Hematopoietic multipotent progenitor cell (in vitro differentiated cells): ENCODE measurements at regions not wholly inside any gene's neighbourhood (a gene's known extent, or its start where the extent isn't known, plus 50 kb on each side); places are given as distances from the start of the nearest gene placed in this dataset.

Experiments
- DNase-seq, 3 donors: peaks; one replicate each; pipeline ENCODE4 v3.0.0-alpha.2; 2011 to 2015; ENCODE audit warnings: low read depth in 2 of 3, low spot score in 2 of 3

DNA sequence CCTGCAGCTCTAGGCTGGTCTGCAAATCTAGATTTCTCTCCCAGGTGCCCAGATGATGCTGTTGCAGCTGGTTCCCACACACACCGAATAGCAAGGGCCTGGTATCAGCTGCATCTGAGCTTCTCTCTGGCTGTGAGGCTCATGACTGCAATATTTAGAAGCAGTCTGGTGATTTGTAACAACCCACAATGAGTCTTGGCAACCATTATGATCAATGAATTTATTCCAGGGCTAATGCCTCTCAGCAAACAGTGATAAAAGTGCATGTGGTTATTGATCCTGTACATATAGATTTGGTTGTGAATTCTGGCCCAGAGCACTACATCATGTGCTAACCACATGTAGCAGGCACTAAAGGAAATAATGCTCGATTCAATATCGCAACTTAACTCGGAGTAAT is 114.3 kb downstream of the ASCL4 start:
- no peak for DNase-seq

DNA sequence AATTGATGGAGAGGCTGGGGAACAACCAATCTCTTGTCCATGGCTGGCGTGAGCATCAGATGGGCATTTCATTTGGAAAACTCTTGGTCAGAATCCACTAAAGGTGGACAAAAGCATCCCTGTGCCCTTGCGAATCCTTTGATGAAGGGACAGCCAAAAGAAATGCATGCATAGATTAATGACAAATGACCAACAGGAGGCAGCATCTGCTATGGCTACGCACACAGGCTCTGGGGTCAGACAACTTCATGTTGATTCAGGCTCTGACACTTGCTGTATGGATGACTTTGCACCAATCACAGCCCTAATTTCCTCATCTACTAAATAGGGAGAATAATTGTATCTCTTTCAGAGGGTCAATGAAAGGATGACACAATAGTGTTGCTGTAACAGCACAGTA is 117.5 kb downstream of the ASCL4 start:
- DNase-seq = peak in 2 of 3 donors; percentile 29 to 51

DNA sequence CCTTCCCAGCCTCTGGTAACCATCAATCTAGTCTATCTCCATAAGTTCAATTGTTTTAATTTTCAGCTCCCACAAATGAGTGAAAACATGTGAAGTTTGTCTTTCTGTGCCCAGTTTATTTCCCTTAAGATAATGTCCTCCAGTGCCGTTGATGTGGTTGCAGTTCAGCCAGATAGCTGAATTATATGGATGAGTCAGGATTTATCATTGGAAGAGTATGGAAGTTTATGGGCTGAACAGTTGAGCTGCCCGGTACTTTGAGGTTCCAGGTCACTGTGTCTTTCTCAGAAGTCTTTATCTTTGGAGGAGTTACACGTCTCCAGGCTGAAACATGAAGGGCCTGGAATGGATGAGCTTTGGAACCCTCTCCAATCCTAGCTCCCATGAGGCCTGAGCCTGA is 120.1 kb downstream of the ASCL4 start:
- no peak for DNase-seq

DNA sequence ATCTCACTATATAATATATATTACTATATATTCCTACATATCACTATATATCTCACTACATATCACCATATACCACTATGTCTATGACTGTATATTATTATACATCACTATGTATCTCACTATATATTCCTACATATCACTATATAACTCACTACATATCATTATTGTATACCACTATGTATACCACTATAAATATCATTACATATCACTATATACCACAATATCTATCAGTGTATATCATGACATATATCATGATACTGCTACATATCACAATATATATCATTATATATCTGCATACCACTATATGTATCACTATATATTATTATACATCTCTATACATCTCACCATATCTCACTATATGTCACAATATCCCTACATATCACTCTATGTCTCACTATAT is 121.5 kb downstream of the ASCL4 start:
- DNase-seq = no peak

DNA sequence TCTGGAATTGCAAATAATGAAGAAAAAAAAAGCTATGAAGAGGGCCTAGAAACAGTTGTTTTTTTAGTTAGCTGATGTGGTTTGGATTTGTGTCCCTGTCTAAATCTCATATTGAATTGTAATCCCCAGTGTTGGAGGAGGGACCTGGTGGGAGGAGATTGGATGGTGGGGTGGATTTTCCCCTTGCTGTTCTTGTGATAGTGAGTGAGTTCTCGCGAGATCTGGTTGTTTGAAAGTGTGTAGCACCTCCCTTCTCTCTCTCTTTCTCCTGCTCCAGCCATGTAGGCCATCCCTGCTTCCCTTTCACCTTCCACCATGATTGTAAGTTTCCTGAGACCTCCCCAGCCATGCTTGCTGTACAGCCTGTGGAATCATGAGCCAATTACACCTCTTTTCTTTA is 126.1 kb downstream of the ASCL4 start:
- no peak for DNase-seq

DNA sequence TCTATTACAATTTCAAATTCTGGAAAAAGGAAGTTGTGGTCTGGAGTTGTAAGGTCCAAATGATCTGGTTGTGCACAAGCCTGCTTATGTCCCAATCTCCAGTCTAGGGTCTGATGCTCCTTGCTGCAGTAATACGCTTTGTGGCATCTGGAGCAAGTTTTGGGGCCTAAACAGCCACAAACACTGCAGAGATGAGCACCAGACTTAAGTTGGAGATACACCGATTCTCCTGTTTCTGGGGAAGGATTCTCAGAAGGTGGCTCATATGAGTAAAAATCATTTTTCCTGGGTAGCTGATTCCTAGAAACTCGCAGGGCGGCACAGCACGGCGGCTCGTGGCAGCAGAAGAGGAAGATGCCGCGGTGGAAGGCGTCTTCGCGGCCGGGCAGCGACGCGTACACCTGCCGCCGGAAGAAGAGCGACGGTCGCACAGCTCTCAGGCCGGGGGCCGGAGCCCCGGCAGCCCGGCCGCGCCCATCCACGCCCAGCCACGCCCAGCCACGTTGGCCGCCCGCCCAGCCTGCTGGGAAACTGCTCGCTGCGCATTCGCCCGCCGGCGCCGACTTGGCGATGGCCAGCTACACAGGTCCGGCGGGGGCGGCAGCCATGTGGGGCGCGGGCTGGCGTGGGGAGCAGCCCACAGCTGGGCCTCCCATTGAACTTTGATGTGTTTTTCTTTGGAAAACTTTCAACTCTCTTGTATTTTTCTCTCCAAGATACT is 129.0 kb downstream of the ASCL4 start:
- DNase-seq = peak in 2 of 3 donors; percentile 44 to 57

DNA sequence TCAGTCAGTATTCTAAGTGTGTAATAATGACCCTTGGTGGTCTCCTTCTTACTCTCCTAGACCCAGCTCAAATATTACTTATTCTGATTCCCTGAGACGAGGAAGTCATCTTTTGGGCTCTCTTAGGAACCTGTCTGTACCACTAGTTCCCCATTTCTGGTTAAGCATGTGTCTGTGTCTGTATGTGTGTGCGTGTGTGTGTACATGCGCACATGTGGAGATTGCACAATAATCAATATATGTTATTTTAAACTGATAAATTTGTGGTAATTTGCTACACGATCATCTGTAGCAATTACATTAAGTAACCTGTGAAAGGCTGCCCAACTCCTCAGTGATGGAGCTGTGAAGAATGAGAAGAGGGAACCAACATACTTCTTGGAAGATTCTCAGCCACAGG is 132.2 kb downstream of the ASCL4 start:
- peak in 2 of 3 donors; percentile 29 to 74 for DNase-seq

DNA sequence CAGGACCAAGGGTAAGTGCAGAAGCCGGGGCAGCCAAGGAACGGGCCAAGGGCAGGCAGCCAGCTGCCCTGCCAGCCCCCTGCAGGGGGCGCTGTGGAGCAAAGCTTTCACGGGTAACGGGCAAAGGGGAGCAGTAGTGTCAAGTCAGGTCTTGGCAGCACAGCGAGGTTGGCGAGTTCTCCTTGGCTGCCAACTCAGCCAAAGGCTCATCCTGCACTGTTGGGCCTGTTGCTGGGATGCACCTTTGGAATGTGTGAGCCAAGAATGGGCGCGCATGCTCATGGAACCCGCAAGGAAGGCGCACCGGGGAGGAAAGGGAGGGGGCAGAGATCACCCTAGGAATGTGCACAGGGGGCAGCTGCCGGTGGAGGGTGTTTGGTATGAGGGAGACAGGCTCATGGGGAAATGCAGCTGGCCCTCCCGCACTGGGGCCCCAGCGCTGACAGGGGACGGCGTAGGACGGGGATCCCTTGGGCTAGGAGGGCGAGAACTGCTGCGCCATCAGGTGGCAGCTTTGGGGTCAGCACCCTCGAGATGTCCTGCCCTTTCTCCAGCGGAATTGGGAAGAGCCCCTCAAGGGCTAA is 138.0 kb downstream of the ASCL4 start:
- DNase-seq = peak; percentile 14 to 81 (median 76)

DNA sequence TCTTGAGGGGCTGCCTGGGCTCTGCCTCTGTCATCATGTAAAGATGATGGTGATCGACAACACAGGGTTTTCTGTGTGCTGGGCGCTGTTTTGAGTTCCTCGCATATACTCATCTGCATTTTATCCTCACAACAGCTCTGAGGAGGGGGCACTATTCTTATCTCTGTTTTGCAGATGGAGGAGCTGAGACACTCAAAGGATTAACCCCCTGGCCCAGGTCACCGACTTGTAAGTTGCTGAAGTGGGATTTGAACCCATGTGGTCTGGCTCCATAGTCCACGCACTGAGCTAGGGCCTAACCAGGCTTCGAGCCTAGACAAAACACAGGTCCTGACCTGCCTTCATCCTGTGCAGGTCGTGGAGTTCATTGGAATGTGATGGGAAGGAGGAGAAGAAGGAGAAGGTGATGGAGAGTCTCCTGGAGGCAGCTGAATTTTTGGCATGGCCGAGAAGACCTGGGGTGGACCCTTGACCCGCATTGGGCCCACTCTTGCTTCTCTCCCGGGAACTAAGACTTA is 140.0 kb downstream of the ASCL4 start:
- DNase-seq = no peak

DNA sequence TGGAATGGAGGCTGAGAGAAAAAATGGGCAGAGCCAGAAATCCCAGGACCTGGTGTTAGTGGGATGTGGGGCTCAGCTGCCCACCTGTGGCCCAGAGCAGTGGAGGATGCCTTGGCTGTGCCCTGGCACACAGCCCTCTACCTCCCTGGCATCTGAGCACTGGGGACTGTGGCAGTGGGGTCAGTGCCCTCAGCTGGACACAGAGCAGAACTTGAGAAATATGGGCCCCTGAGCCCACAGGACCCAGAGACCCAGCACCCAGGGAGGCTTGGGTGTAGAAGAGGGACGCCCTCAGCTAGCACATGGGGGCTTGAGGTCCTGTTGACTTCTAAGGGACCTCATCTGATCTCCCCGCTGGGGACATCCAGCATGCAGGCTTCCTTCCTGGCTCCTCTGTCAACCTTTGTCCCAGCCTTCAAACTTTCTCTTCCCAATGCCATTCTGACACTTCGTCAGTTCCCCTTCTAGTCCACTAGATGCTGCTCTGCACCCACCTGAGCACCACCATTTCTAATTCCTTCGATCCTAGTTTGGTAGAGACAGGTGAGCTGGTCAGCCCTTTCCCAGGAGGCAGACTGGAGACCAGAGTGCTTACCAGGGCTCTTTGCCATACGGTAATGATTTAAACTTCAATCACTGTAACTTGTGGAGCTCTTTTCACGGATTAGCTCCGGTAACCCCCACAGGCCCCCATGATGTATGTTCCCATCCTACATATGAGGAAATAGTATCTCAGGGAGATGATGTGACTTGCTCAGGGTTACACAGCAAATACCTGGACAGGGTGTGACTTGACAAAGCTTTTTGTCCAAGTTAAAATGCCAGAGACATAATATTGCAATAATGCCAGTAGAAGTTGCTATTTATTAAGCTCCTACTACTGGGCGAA is 143.7 kb downstream of the ASCL4 start:
- DNase-seq = peak in 1 of 3 donors; percentile 25

DNA sequence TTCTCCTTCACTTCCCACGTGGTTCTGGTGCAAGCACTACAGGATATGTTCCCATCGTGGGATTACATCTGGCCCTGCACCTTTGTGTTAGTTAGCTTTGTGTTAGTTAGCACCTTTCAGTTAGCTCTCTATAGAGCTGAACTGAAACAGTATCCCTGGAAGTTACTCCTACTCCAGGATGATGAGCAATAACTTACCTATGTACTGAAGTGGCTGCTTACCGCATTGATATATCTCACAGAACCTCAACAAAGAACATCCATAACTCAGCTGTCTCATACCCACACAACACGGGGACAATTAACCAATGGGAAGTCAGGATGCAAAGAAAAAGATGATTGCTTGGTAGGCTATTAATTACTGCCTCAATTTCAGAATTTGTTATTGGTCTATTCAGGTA is 146.6 kb downstream of the ASCL4 start:
- no peak for DNase-seq

DNA sequence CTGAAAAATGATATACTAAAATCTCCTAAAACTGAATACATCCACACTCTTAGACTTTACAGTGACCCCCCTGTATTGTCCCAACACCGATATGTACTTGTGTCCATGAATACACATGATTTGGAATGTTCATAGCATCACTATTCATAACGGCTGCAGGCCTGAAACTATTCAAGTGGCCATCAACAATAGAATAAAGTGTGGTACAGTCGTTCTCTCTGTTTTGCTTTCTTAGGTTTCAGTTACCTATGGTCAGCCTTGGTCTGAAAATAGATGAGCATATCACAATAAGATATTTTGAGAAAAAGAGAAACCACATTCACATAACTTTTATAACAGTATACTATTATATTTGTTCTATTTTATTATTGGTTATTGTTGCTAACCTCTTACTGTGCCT is 150.6 kb downstream of the ASCL4 start:
- no peak for DNase-seq

DNA sequence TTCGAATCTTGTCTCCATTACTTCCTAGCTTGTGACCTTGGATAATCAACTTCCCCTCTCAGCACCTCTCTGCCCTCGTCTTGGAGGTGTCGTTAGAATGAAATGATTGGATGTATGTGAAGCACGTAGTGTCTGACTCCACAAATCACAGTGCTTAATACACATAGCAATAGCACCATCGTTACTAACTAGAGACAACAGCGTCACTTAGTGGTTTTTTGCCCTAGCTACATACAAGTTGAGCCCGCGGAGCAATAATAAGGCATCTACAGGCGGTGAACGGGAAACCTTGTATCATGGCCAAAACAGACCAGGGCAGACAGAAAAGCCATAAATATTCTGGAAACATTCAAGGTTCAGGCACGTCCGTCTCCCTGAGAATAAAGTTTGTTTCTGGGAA is 154.9 kb downstream of the ASCL4 start:
- peak in 2 of 3 donors; percentile 29 to 54 for DNase-seq

DNA sequence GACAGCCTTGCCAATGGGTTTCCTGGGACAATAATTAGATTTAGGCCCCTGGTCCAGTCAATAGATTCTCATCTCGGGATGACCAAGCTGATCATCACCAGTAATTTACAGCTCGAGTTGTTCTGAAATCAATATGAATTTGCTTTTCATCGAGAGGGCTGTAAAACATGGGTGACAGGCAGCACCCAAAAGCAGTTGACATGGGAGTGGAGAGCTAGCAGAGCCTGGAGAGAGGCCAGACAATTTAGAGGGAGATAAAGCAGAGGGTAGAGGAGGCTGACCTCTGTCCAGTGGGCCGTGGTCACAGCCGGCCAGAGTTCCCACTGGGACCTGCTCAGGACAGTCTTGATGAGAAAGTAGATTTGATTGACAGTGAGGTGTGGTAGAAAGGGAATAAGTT is 157.3 kb downstream of the ASCL4 start:
- no peak for DNase-seq

DNA sequence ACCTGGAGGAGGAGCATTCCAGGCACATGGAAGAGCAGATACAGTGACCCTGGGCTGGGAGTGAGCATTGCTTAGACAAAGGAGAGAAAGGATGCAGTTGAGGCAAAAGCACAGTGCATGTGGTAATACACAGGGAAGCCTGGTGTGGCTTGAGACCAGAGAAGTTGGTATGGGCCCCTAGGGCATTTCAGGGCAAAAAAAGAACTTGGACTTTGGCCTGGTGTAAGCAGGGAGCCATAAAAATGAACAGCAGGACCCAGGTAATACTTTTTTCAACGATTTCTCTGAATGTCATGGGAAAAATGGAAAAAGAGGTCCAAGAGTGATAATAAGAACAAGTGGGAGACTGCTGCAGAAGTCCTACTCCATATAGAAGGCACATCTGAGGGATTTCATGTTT is 163.9 kb downstream of the ASCL4 start:
- no peak for DNase-seq

DNA sequence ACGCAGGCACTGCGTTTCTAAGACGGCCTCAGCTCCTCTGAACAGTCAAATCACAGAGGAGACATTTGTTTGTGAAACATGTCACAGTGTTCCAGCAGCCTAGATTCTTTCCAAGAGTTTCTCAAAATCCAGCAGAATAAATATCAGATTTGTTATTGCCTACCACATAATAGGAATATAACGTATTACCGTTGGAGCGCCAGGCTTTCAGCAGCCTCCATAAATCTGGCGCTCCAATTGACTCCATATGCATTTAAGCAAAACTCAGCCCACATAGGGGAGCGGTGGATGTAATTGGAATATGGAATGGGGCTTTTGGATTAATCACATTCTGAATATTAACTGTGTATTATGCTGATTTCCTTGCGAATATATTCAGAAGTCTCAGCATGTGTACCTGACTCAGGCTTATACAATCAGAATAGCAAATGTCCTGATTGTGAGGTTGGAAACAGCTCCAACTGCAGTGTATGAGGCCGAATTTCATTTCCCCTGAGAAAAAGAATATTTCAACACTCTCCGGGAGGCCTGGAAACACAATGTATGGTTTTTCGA is 174.0 kb downstream of the ASCL4 start:
- DNase-seq = no peak

DNA sequence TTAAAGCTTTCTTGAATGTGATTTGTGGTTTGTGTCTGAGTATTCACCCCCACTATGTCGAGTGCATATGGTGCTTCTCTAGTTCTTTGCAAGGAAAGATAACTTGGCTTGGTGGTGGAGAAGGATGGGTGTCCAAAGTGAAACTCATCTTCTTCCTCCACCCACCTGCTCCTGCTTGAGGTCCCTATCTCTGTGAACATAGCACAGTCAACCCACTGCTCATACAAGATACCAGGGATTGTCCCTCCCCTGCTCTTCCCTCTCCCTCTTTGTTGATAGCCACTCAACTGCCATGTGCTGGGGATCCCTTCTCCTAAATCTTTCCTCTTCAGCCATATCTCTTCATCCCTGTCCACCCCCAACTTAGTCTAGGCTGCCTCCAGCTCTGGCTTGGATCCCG is 176.5 kb downstream of the ASCL4 start:
- no peak for DNase-seq

DNA sequence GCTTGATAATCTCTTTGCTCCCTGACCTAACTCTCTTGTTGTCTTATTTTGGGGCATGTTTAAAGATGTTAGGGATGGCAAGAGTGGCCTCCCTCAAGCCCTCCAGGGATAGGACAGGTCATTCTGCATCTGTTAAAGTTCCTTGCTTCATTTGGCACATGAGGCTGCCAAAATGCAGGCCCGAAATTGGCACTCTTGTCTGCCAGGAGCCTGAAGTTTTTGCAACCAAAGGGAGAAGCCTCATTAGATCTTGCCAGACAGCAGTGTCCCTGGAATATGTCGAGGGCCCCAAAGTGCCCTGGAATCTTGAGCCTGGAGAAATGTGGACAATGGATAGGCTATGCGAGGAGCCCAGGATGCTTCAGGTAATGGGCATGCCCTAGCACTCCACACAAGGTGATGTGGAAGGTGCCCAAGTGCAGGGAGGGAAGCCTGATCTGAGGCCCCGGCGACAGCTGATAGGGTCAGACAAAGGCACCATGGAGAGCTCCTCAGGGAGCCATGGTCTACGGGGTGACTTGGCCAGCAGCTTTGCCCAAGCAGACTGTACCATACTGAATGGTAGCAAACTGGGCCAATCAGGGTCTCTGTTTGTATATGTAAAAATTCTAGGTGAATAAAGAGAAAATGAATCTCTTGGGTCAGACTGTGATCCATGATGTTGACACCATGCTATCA is 173.0 kb upstream of the WSCD2 start:
- no peak for DNase-seq

DNA sequence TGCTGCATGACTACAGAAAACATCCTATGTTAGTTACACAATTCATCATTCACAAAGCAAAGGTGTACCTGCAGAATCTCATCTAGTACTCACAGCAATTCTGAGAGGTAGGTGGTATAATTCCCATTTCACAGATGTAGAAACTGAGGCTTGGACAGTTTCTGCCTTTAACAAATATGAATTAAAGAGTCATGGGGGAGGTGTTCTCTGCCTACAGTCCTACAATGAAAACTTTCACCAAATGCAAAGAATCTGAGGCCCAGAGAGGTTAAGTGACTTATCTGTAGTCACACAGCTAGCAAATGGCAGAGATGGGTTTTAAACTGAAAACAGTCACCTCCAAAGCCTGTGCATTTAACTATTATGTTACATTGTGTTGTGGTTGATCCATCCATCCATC is 171.6 kb upstream of the WSCD2 start:
- no peak for DNase-seq

DNA sequence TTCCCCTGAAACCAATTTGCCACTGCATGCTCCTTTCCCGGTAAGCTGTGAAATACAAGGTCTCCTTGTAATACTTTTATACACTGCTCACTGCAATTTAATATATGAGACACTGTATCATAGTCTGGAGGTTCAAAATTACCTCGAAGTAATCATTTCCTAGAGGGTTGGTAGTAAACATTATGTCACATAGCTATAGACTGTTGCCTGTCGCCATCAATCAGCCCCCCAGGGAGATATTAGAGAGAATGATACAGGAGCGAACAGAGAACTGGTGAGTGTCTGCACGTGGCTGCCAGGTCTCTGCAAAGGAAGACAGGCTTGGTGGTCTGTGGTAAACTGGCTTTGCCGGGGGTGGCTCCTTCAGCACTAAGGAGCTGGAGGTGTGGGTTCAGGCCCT is 165.5 kb upstream of the WSCD2 start:
- DNase-seq = no peak

DNA sequence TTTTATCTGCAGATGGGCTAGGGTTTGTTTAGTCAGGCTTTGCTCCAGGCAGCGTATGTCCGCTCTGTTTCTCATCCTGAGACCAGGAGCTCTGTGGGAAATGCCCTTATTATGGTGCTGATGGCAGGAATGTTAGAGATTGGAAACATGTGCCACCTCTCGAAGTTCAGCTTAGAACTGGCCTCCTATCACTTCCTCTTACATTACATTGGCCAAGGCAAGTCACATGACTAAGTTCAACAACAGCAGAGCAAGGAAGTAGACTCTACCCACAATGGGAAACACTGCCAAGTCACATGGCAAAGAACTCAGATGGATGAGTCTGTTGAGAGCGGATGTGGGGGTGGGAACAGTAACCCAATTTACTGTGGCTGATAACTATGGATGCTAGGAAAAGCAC is 161.9 kb upstream of the WSCD2 start:
- no peak for DNase-seq
